Transverse colon (tissue), 4 donors: ENCODE measurements at regions not wholly inside any gene's neighbourhood (a gene's known extent, or its start where the extent isn't known, plus 50 kb on each side); places are given as distances from the start of the nearest gene placed in this dataset.

ENCODE experiments used
- DNase-seq: peaks from one replicate; pipeline ENCODE4 v3.0.0-alpha.2; 2019
- H3K27ac ChIP-seq, 4 donors: fragments of 200-600 bp; sonication (generic); 2 replicates each; pipeline ENCODE4 v1.5.1; 2016 to 2018; ENCODE audit warnings: inconsistent platforms in 4 of 4
- H3K27me3 ChIP-seq: fragments of 200-600 bp; sonication (generic); 2 replicates; pipeline ENCODE4 v1.5.1; 2017; ENCODE audit warnings: inconsistent platforms
- H3K36me3 ChIP-seq, 4 donors: fragments of 200-600 bp; sonication (generic); 2 replicates each; pipeline ENCODE4 v1.5.1; 2017 to 2019; ENCODE audit warnings: inconsistent platforms in 4 of 4
- H3K4me1 ChIP-seq, 4 donors: fragments of 200-600 bp; sonication (generic); 2 replicates each; pipeline ENCODE4 v1.5.1; 2017 to 2020; ENCODE audit warnings: inconsistent platforms in 4 of 4
- H3K4me3 ChIP-seq, 4 donors: fragments of 200-600 bp; sonication (generic); 1 replicate in 1 of 4; 2 replicates in 3 of 4; pipeline versions ENCODE4 v1.5.1 to v1.6.1; 2017 to 2019; ENCODE audit warnings: inconsistent platforms in 4 of 4
- H3K9me3 ChIP-seq, 2 donors: fragments of 200-600 bp; sonication (generic); 2 replicates each; pipeline ENCODE4 v1.5.1; 2017 to 2019; ENCODE audit warnings: inconsistent platforms in 2 of 2
- CTCF ChIP-seq, 5 experiments: fragments of 200-600 bp in 3 of 5; fragments of 450-650 bp in 2 of 5; sonication (generic) in 3 of 5; IDR thresholded peaks; 1 replicate in 2 of 5; 2 replicates in 3 of 5; pipeline ENCODE4 v1.5.1; 2016 to 2017; ENCODE audit warnings: antibody characterized with exemption in 5 of 5, inconsistent platforms in 3 of 5, mild to moderate bottlenecking in 2 of 5, moderate library complexity in 1 of 5
- EP300 ChIP-seq: sonication (generic); formaldehyde crosslinking; IDR thresholded peaks from one replicate; pipeline ENCODE4 v1.6.1; 2017; ENCODE audit warnings: antibody characterized with exemption, low read depth
- POLR2A ChIP-seq: fragments of 450-650 bp; IDR thresholded peaks from one replicate; pipeline ENCODE4 v1.6.1; 2016; ENCODE audit warnings: antibody characterized with exemption, mild to moderate bottlenecking, moderate library complexity
- POLR2AphosphoS5 ChIP-seq, 3 donors: sonication (generic); formaldehyde crosslinking; IDR thresholded peaks; one replicate each; pipeline ENCODE4 v1.6.1; 2016; ENCODE audit warnings: antibody characterized with exemption in 3 of 3
- WGBS, 2 donors: methylation state at CpG; one replicate each; pipeline ENCODE4 v1.1.5; 2018; ENCODE audit warnings: low coverage in 1 of 2; 5-methylcytosine and 5-hydroxymethylcytosine counted together
- in situ Hi-C, 4 donors: fragments of 200-750 bp; cut with MboI; loops; one replicate each; pipeline versions ENCODE4 v1.15.0 to v1.15.1; 2017; ENCODE audit warnings: low sequenced_read_pairs in 3 of 4, low pct_ligation_motif_present in 1 of 4, low pct_unique_long_range_greater_than_20kb in 1 of 4
- intact Hi-C: fragments of 100-400 bp; cut with DNase I; formaldehyde crosslinking; loops from one replicate; pipeline ENCODE4 v1.15.1; 2023; ENCODE audit warnings: low total_unique reads

- Histone ChIP-seq H3K27me3 (no peaks in the 10 kb centered on the region), H3K27ac (no peak overlapping the region), H3K4me1 (no peaks in the 10 kb centered on the region), H3K36me3 (no peaks in the 10 kb centered on the region), H3K4me3 (no peak overlapping the region), H3K9me3 (no peaks in the 10 kb centered on the region)
- DNase-seq, result no peak
- in situ Hi-C loops (loop anchor here in 2 of 4 donors (25.0 kb wide), 2 partner anchors 309 to 684 kb away; no protein-coding TSS in a partner anchor), intact Hi-C loops (no loop called here)
- WGBS, 2 donors, result 77 to 82% methylated on average over 2 to 3 of the region's 3 CpGs
- TF ChIP-seq EP300, result no peak
- TF ChIP-seq POLR2A, result no peak
- TF ChIP-seq POLR2AphosphoS5 (IDR thresholded peaks at IDR 0.05), result no peak
- TF ChIP-seq CTCF (IDR thresholded peaks at IDR 0.05), result no peak
Observed at GRCh38 chr1:99496067-99496466, 149.8 kb upstream of the PALMD start.

DNA sequence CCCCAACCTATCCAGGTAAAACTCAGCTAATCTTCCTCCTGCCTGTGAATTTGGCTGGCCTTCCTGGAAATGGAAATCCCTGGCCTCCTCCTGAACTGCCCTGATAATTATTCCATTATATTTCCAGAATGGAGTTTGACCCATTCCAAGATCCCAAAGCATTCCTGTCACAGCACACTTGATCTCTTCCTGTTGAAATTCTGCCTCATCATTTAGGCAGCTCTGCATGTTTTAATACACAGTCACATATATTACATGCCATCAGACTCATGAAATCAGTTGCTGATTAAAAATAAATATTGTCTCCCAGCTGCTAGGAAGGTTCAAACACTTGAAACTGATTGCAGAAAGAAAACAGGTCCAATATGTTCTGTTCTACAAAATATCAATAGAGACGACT, 148.2 kb upstream of the PALMD start:
- no peak overlapping the region for H3K27ac ChIP-seq
- H3K4me3 ChIP-seq, result no peak overlapping the region
- no peak for DNase-seq
- TF ChIP-seq EP300 (no peak), CTCF (IDR thresholded peaks at IDR 0.05) (no peak), POLR2AphosphoS5 (IDR thresholded peaks at IDR 0.05) (no peak), POLR2A (no peak)
- H3K4me1 ChIP-seq, result no peaks in the 10 kb centered on the region
- no peaks in the 10 kb centered on the region for H3K36me3 ChIP-seq
- WGBS, 2 donors, result 58 to 82% methylated on average over 1 of the region's 1 CpG
- H3K9me3 ChIP-seq, result no peaks in the 10 kb centered on the region
- no peaks in the 10 kb centered on the region for H3K27me3 ChIP-seq
- intact Hi-C loops, result no loop called here
- in situ Hi-C loops, result loop anchor here in 2 of 4 donors (25.0 kb wide), 2 partner anchors 310 to 685 kb away; no protein-coding TSS in a partner anchor

- no peaks in the 10 kb centered on the region for H3K4me1 ChIP-seq
Observed at GRCh38 chr1:99500541-99500940, 145.4 kb upstream of the PALMD start.

GRCh38 chr1:99501871-99502270, 144.0 kb upstream of the PALMD start:
- Histone ChIP-seq H3K9me3 (no peaks in the 10 kb centered on the region), H3K4me1 (no peaks in the 10 kb centered on the region), H3K27me3 (no peaks in the 10 kb centered on the region), H3K36me3 (no peaks in the 10 kb centered on the region), H3K4me3 (no peak overlapping the region), H3K27ac (no peak overlapping the region)
- intact Hi-C loops, result no loop called here
- TF ChIP-seq POLR2A, result no peak
- TF ChIP-seq CTCF (IDR thresholded peaks at IDR 0.05), result no peak
- no peak for TF ChIP-seq POLR2AphosphoS5 (IDR thresholded peaks at IDR 0.05)
- TF ChIP-seq EP300, result no peak
- in situ Hi-C loops, result no loop called here
- no peak for DNase-seq
- 50 to 83% methylated on average over 1 of the region's 1 CpG for WGBS, 2 donors

More at GRCh38 chr1:99500541-99500940, 145.4 kb upstream of the PALMD start:
- DNase-seq, result no peak
- Histone ChIP-seq H3K9me3 (no peaks in the 10 kb centered on the region), H3K27ac (no peak overlapping the region), H3K27me3 (no peaks in the 10 kb centered on the region), H3K4me3 (no peak overlapping the region), H3K36me3 (no peaks in the 10 kb centered on the region)
- in situ Hi-C loops, result no loop called here
- intact Hi-C loops, result no loop called here
- TF ChIP-seq CTCF (IDR thresholded peaks at IDR 0.05) (no peak), POLR2AphosphoS5 (IDR thresholded peaks at IDR 0.05) (no peak), POLR2A (no peak), EP300 (no peak)
